ENCODE measurements at regions not wholly inside any gene's neighbourhood (a gene's known extent, or its start where the extent isn't known, plus 50 kb on each side); places are given as distances from the start of the nearest gene placed in this dataset.

DNA sequence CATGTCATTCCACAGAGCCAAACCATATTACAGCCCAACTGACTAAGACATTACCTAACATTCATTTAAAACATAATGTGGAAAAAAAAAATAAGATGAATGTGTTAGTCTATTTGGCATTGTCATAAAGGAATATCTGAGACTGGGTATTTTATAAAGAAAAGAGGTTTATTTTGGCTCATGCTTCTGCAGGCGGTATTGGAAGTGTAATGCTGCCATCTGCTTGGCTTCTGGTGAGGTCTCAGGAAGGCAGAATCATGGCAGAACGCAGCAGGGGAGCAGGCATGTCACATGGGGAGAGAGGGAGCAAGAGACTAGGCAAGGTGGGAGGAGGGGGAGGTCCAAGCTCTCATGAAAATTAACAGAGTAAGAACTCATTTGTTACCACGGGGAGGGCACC, 504.8 kb upstream of the LRATD1 start:
- Histone ChIP-seq H4K20me1 (replicated peaks in 1 of 2; ENCODE audit: control insufficient read depth in 1 of 2, insufficient read depth in 2 of 2, low read length in 2 of 2) (no peaks in the 10 kb centered on the region), H3K4me3 (ENCODE audit: extremely low read depth in 1 of 4, insufficient read depth in 2 of 4, low read depth in 3 of 4, low read length in 4 of 4) (no peak overlapping the region), H2BK120ac (replicated peaks; ENCODE audit: low read depth, low read length) (no peak overlapping the region), H4K8ac (ENCODE audit: extremely low read depth, insufficient read depth, low read length) (no peak overlapping the region), H2AFZ (ENCODE audit: low read length) (no peak overlapping the region), H3K14ac (ENCODE audit: insufficient read length) (no peak overlapping the region), H3K36me3 (ENCODE audit: control insufficient read depth in 2 of 4, insufficient read depth in 4 of 4, low read length in 3 of 4) (no peaks in the 10 kb centered on the region), H2BK5ac (ENCODE audit: low read depth, low read length) (no peak overlapping the region), H3K4me2 (ENCODE audit: insufficient read depth in 1 of 2, low read depth in 2 of 2, low read length in 2 of 2) (no peak overlapping the region), H3K23me2 (ENCODE audit: low read depth, low read length) (no peaks in the 10 kb centered on the region), H3K27ac (ENCODE audit: low read depth, low read length) (no peak overlapping the region), H3K9ac (replicated peaks in 1 of 4; ENCODE audit: extremely low read depth in 1 of 4, low read depth in 3 of 4, low read length in 3 of 4) (no peak overlapping the region), H4K5ac (ENCODE audit: insufficient read length, low read depth, low read length) (no peak overlapping the region), H3K79me2 (ENCODE audit: control insufficient read depth in 1 of 2, insufficient read depth in 2 of 2, low read length in 2 of 2) (no peaks in the 10 kb centered on the region), H2BK15ac (ENCODE audit: low read length) (no peak overlapping the region), H3K23ac (ENCODE audit: insufficient read length) (no peak overlapping the region), H3K79me1 (ENCODE audit: low read depth, low read length) (no peaks in the 10 kb centered on the region), H2BK12ac (ENCODE audit: low read depth, low read length) (no peak overlapping the region), H3K9me3 (ENCODE audit: insufficient read depth in 2 of 2, low read depth in 1 of 2, low read length in 1 of 2) (peaks cover 0 to 3% of the 10 kb centered on the region in 2 experiments; a peak in 1 of 4 replicates), H3K27me3 (replicated peaks in 1 of 4; ENCODE audit: control insufficient read depth in 3 of 4, extremely low read depth in 1 of 4, insufficient read depth in 3 of 4, low read length in 3 of 4) (no peaks in the 10 kb centered on the region), H3K56ac (replicated peaks; ENCODE audit: insufficient read length, low read depth, low read length) (no peak overlapping the region), H3K18ac (ENCODE audit: extremely low read depth, low read length) (no peak overlapping the region), H2BK20ac (ENCODE audit: low read length) (no peak overlapping the region), H3K4ac (replicated peaks; ENCODE audit: insufficient read length, low read depth, low read length) (no peak overlapping the region), H2AK5ac (ENCODE audit: low read depth, low read length) (no peak overlapping the region), H4K91ac (replicated peaks; ENCODE audit: insufficient read length, low read length) (no peak overlapping the region), H3K4me1 (replicated peaks in 1 of 4; ENCODE audit: control insufficient read depth in 3 of 4, insufficient read depth in 4 of 4, low read length in 3 of 4) (no peaks in the 10 kb centered on the region)
- ChIA-PET POLR2A (ENCODE audit: partially characterized antibody) (no interaction called here), CTCF (ENCODE audit: partially characterized antibody) (interaction anchor here (1.7 kb wide), 1 partner anchor 10 kb away, joined by 6 read pairs; no protein-coding TSS in a partner anchor)
- FAIRE-seq (no peak), DNase-seq (ENCODE audit: low read depth in 1 of 2, low spot score in 2 of 2) (no peak)
- 98% methylated on average over 3 of the region's 3 CpGs; no CpG with 5 or more reads in 1 of the 2 experiments for WGBS, 2 experiments (ENCODE audit: extremely low coverage in 1 of 2, insufficient coverage in 1 of 2, insufficient read length in 1 of 2, insufficient replicate concordance in 2 of 2, low coverage in 1 of 2, low lambda C conversion rate in 2 of 2, missing lambda C conversion rate in 1 of 2)
- TF ChIP-seq PHF8 (conservative IDR thresholded peaks at IDR 0.05; ENCODE audit: low read depth, low read length) (no peak), NANOG (IDR thresholded peaks at IDR 0.05; ENCODE audit: insufficient read depth, low read depth, low read length, poor library complexity, severe bottlenecking) (no peak), RAD21 (IDR thresholded peaks at IDR 0.05 in 1 of 2, conservative IDR thresholded peaks at IDR 0.05 in 1 of 2; ENCODE audit: low read depth in 2 of 2, low read length in 2 of 2) (peak; percentile 10 to 22; a peak in 2 of 4 replicates)

Measured in H1 (cell line).